AG20443 (cell line): ENCODE measurements at regions not wholly inside any gene's neighbourhood (a gene's known extent, or its start where the extent isn't known, plus 50 kb on each side); places are given as distances from the start of the nearest gene placed in this dataset.
A peak's percentile ranks its signal among the peaks of the same experiment; 100 is the strongest.

ENCODE experiments used
- DNase-seq: peaks from one replicate; pipeline ENCODE4 v3.0.0; 2012; ENCODE audit warnings: low spot score, mixed read lengths

DNA sequence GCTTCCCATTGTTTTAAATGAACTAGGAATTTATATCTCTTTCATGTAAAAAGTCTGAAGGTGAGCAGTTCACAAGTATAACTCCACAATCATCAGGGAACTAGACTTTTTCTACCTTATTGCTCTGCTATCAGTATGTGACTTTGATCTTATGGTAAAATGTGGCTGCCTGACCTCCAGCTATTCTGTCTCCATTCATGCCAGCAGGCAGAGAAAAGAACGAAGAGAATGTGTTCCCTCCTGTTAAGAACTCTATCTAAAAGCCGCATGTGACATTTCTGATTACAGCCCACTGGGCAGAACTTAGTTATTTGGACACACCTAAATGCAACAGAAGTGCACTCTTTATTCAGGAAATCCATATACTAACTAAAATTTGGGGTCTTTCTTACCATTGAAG, 102.8 kb upstream of the MBL2 start:
- DNase-seq, result no peak

DNA sequence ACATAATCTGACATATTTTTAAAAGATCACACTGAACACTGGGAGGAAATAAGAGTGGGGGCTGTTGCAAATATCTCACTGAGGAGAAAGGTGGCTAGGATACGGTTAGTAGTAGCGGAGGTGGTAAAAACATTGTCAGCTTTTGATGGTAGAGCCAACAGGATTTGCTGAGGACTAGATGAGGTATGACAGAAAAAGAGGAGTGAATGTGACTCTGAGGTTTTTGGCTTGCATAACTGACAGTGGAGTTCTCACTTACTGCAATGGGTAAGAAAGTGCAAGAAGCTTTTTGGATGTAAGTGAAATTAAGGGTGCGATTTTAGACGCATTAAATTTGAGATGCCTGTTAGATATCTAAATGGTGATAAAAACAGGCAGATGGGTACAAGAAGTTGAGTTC, 102.0 kb upstream of the MBL2 start:
- no peak for DNase-seq

GRCh38 chr10:52871191-52871843, 98.7 kb upstream of the MBL2 start:
- no peak for DNase-seq

- DNase-seq, result no peak
These were observed 98.0 kb upstream of the MBL2 start for GRCh38 chr10:52870562-52870961.

DNA sequence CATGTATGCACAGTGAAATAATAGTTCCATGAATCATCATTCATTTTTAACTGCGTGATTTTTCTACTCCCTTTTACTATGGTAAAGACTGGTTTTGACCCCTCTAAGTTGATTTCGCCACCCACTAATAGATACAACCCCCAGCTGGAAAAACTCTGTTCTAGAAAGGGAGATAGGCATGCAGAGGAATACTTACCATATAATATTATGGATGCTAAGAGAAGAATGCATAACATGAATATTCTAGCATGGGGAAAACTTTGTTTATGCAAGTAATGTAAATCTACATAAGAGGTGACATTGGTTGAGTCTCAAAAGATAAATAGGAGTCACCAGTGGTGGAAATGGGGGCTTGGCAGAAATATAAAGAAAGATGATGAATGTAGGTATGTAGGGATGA, 97.3 kb upstream of the MBL2 start:
- no peak for DNase-seq

- no peak for DNase-seq
These were observed 92.6 kb upstream of the MBL2 start for GRCh38 chr10:52865213-52865612.

- peak; percentile 92 for DNase-seq
These were observed 91.9 kb upstream of the MBL2 start for GRCh38 chr10:52864201-52865106.

GRCh38 chr10:52858722-52859121, 86.1 kb upstream of the MBL2 start:
- no peak for DNase-seq

- no peak for DNase-seq
These were observed 83.2 kb upstream of the MBL2 start for GRCh38 chr10:52855546-52856325.

- DNase-seq, result no peak
These were observed 81.1 kb upstream of the MBL2 start for GRCh38 chr10:52853704-52854103.

DNA sequence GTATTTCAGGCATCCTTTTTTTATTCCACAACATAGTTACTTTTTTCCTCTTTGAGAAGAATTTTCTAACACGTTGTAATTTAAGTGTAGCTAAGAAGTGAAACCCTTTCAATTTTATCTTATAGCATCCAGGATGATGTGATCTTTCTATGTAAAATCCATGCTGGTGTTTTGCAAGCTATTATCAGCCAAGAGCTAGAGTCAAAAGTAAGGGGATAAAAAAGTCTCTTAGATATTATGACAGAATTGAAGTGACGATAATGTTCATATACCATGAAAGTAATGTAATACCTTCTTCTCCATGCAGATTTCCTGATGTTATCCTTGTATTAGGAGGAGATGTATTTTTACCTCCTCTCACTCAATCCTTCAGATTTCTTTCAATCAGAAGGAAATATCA, 64.2 kb upstream of the MBL2 start:
- no peak for DNase-seq
